ENCODE measurements at regions not wholly inside any gene's neighbourhood (a gene's known extent, or its start where the extent isn't known, plus 50 kb on each side); places are given as distances from the start of the nearest gene placed in this dataset.
"Not testable (repeated sequence)": the region's sequence is repeated elsewhere in the genome, so short reads cannot be mapped to it uniquely, and the experiment has no call there.

GRCh38 chr11:95616256-95616804 lies 173.3 kb downstream of the FAM76B start:
- TF ChIP-seq, protein P1, sequence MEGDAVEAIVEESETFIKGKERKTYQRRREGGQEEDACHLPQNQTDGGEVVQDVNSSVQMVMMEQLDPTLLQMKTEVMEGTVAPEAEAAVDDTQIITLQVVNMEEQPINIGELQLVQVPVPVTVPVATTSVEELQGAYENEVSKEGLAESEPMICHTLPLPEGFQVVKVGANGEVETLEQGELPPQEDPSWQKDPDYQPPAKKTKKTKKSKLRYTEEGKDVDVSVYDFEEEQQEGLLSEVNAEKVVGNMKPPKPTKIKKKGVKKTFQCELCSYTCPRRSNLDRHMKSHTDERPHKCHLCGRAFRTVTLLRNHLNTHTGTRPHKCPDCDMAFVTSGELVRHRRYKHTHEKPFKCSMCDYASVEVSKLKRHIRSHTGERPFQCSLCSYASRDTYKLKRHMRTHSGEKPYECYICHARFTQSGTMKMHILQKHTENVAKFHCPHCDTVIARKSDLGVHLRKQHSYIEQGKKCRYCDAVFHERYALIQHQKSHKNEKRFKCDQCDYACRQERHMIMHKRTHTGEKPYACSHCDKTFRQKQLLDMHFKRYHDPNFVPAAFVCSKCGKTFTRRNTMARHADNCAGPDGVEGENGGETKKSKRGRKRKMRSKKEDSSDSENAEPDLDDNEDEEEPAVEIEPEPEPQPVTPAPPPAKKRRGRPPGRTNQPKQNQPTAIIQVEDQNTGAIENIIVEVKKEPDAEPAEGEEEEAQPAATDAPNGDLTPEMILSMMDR (IDR thresholded peaks at IDR 0.05; ENCODE audit: borderline replicate concordance, insufficient read depth, low read depth, low read length), result no peak
- no peak overlapping the region for H3K4me3 ChIP-seq (ENCODE audit: low read depth, low read length)

GRCh38 chr11:95611827-95612226 lies 177.8 kb downstream of the FAM76B start:
- no peak overlapping the region for H3K4me3 ChIP-seq (ENCODE audit: low read depth, low read length)
- TF ChIP-seq, protein P1 (IDR thresholded peaks at IDR 0.05; ENCODE audit: borderline replicate concordance, insufficient read depth, low read depth, low read length), result no peak

DNA sequence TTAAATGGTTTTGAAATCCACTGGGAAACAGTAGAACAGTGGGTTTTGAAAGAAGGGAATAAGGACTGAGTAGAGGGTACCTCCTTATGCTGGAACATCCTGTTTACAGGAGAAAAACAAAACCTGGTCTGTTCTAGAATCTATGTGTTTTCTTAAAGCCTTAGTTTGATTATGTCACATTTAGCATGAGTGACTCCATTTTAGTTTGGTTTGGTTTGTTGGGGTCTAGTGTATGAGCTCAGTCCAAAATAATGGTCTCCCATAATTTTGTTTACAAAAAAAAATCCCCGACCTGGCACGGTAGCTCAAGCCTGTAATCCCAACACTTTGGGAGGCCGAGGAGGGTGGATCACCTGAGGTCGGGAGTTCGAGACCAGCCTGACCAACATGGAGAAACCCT lies 179.4 kb downstream of the FAM76B start:
- not testable (repeated sequence) for H3K4me3 ChIP-seq (ENCODE audit: low read depth, low read length)

- TF ChIP-seq, protein P1 (IDR thresholded peaks at IDR 0.05; ENCODE audit: borderline replicate concordance, insufficient read depth, low read depth, low read length), result no peak
- no peak overlapping the region for H3K4me3 ChIP-seq (ENCODE audit: low read depth, low read length)
These were observed 181.5 kb downstream of the FAM76B start for GRCh38 chr11:95608093-95608492.

DNA sequence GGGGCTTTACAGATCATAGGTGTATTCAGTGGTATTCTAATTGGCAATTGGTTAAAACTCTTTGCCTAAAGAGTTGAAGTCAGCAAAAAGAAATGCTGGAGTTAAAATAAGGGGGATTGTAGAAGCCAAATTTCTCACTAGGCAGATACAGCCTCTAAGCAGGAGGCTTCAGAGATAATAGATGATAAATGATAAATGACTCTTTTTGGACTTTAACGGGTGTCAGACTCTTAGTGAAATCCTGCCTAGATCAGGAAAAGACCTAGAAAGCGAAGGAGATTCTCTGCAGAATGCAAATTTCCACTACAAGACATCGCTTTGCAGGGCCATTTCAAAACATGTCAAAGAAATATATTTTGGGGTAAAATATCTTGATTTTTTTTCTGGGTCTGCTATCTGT lies 182.8 kb downstream of the FAM76B start:
- TF ChIP-seq, protein P1 (IDR thresholded peaks at IDR 0.05; ENCODE audit: borderline replicate concordance, insufficient read depth, low read depth, low read length), result no peak
- H3K4me3 ChIP-seq (ENCODE audit: low read depth, low read length), result no peak overlapping the region

DNA sequence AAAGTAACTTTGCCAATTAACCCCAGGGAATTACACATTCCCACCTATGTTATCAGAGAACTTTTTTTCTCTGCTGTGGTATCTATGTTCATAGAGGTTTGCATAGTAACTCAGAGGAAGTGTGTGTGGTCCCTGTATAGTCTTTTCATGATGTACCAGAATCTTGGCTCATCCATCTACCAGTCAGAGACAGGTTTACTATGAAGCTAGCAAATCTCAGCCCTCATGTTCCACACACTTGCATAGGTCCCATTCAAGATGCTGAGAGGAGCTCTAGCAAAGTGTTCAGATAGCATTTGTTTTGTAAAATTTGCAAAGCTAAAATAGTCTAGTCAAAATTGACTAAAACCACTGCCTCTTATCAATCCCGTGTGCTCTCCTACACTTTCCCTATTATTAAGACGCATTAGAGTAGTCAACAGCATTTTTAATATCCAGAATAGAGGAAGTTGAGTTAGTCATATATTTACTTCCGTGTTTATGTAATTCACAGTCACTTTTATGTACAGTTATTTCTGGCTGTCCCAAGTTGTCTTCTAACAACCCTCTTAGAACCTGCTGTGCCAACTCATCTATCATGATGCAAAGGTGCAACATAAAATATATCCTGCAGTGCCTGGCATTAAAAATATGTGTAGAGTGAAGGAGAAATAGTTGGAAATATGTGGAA lies 184.2 kb downstream of the FAM76B start:
- no peak overlapping the region for H3K4me3 ChIP-seq (ENCODE audit: low read depth, low read length)
- TF ChIP-seq, protein P1 (IDR thresholded peaks at IDR 0.05; ENCODE audit: borderline replicate concordance, insufficient read depth, low read depth, low read length), result no peak

DNA sequence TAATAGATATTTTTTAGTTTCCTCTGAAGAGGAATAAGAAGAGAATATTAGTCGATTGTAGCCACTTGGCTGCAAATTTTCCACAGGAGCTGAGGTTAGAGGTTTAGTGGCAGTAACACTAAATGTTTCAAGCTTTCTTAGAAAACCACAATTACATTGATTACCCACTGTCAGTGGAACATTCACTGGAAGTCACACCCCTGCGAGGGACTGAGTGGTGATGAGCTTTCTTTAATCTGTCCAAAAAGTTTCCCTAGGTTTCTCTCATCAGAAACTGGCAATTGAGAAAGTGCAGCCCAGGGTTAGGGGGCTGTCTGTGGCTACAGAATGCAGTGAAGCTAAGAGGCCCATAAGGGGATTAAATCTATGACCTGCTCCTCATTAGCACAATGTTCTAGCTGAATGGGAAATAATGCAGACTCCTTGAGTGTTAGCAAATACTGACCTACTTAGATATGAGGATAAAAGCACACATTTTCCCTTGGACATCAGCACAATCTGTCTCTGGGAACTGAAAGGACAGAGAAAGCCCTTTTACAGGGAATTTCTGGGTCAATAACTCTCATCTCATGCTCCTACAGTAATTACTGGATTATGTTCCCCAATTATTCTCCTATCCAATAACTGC lies 189.5 kb downstream of the FAM76B start:
- TF ChIP-seq, protein P1 (IDR thresholded peaks at IDR 0.05; ENCODE audit: borderline replicate concordance, insufficient read depth, low read depth, low read length), result no peak
- no peak overlapping the region for H3K4me3 ChIP-seq (ENCODE audit: low read depth, low read length)

Measured in GM12875 (cell line).